Fibroblast of mammary gland (primary cell): ENCODE measurements at regions not wholly inside any gene's neighbourhood (a gene's known extent, or its start where the extent isn't known, plus 50 kb on each side); places are given as distances from the start of the nearest gene placed in this dataset.

Source experiments
- DNase-seq: peaks from one replicate; pipeline ENCODE4 v3.0.0-alpha.2; 2010; ENCODE audit warnings: low read depth
- H3K4me3 ChIP-seq: 2 replicates; pipeline ENCODE4 v1.5.1; 2011; ENCODE audit warnings: low read depth, mild to moderate bottlenecking, low read length, moderate library complexity; ENCODE audit not compliant: control insufficient read depth
- CTCF ChIP-seq: conservative IDR thresholded peaks from 2 replicates; pipeline ENCODE4 v1.5.1; 2011; ENCODE audit warnings: low read depth, low read length, inconsistent platforms; ENCODE audit not compliant: control insufficient read depth, insufficient read depth

GRCh38 chr7:93751421-93751820 is 139.1 kb downstream of the TFPI2 start:
- TF ChIP-seq CTCF: no peak
- DNase-seq: no peak
- no peak overlapping the region for H3K4me3 ChIP-seq

- DNase-seq: no peak
- no peak overlapping the region for H3K4me3 ChIP-seq
- TF ChIP-seq CTCF: no peak
Measured at GRCh38 chr7:93750986-93751385, 139.6 kb downstream of the TFPI2 start.

- peak; percentile 3 for DNase-seq
- TF ChIP-seq CTCF: no peak
- H3K4me3 ChIP-seq: no peak overlapping the region
Measured at GRCh38 chr7:93747019-93747418, 143.5 kb downstream of the TFPI2 start.

- no peak for DNase-seq
- H3K4me3 ChIP-seq: no peak overlapping the region
- TF ChIP-seq CTCF: no peak
Measured at GRCh38 chr7:93739424-93739823, 151.1 kb downstream of the TFPI2 start.

- TF ChIP-seq CTCF: no peak
- DNase-seq: no peak
Measured at GRCh38 chr7:93737953-93738352, 152.6 kb downstream of the TFPI2 start.

GRCh38 chr7:93736668-93737369 is 153.7 kb downstream of the TFPI2 start:
- no peak for TF ChIP-seq CTCF
- no peak overlapping the region for H3K4me3 ChIP-seq
- DNase-seq: no peak

More at GRCh38 chr7:93737953-93738352, 152.6 kb downstream of the TFPI2 start:
- H3K4me3 ChIP-seq: no peak overlapping the region
